IMR-90 (cell line): ENCODE measurements at regions not wholly inside any gene's neighbourhood (a gene's known extent, or its start where the extent isn't known, plus 50 kb on each side); places are given as distances from the start of the nearest gene placed in this dataset.

ENCODE experiments used
- ATAC-seq: fragments of 200-7000 bp; cut with Tn5 transposase; 2 replicates; pipeline ENCODE4 v1.9.1; 2020; ENCODE audit warnings: low read depth, mild to moderate bottlenecking, moderate library complexity
- BruUV-seq: library from RNA; stranded (reverse); fragments of 400-500 nt; replicated peaks from 2 replicates; lab custom pipeline; 2021; lab: Mats Ljungman, UMichigan
- CTCF ChIA-PET: fragments of 300-600 bp; formaldehyde crosslinking; extraction: SDS; loops from one replicate; lab custom pipeline; 2021; ENCODE audit warnings: antibody characterized with exemption; lab: Yijun Ruan, JAX
- POLR2A ChIA-PET: fragments of 300-600 bp; sonication (Branson Sonifier 250); formaldehyde crosslinking; loops from one replicate; lab custom pipeline; 2022; ENCODE audit warnings: antibody characterized with exemption; ENCODE audit not compliant: unreplicated experiment; lab: Charles Lee
- DNase-seq: peaks from one replicate; pipeline ENCODE4 v3.0.0; 2013
- H2AFZ ChIP-seq: replicated peaks from 2 replicates; pipeline ENCODE3; 2013; ENCODE audit warnings: low read length, mild to moderate bottlenecking; ENCODE audit not compliant: poor library complexity
- H2AK5ac ChIP-seq: 2 replicates; pipeline ENCODE4 v1.6.1; 2013; ENCODE audit warnings: low read depth, low read length, inconsistent platforms
- H2AK9ac ChIP-seq: replicated peaks from 2 replicates; pipeline ENCODE3; 2013; ENCODE audit warnings: mild to moderate bottlenecking, low read depth, low read length, moderate library complexity; ENCODE audit not compliant: poor library complexity
- H2BK120ac ChIP-seq: 2 replicates; pipeline ENCODE4 v1.6.1; 2013; ENCODE audit warnings: low read depth, low read length, inconsistent platforms
- H2BK15ac ChIP-seq: 3 replicates; pipeline ENCODE4 v1.6.1; 2013; ENCODE audit warnings: low read depth, low read length, inconsistent platforms
- H2BK20ac ChIP-seq: 2 replicates; pipeline ENCODE4 v1.6.1; 2013; ENCODE audit warnings: low read depth, mild to moderate bottlenecking, inconsistent platforms, low read length, moderate library complexity
- H2BK5ac ChIP-seq: 2 replicates; pipeline ENCODE4 v1.6.1; 2013; ENCODE audit warnings: mild to moderate bottlenecking, low read depth, low read length, inconsistent platforms; ENCODE audit not compliant: poor library complexity, severe bottlenecking
- H3K14ac ChIP-seq: replicated peaks from 2 replicates; pipeline ENCODE4 v1.6.1; 2013; ENCODE audit warnings: low read depth, low read length, inconsistent platforms
- H3K18ac ChIP-seq: 2 replicates; pipeline ENCODE4 v1.6.1; 2013; ENCODE audit warnings: low read depth, low read length, control low read depth
- H3K23ac ChIP-seq: 2 replicates; pipeline ENCODE4 v1.6.1; 2013; ENCODE audit warnings: low read depth, low read length, inconsistent platforms
- H3K27ac ChIP-seq: 2 replicates; pipeline ENCODE4 v1.5.1; 2013; ENCODE audit warnings: mild to moderate bottlenecking, control low read depth, low read length; ENCODE audit not compliant: insufficient read depth
- H3K27me3 ChIP-seq: 2 replicates; pipeline ENCODE4 v1.6.1; 2013; ENCODE audit warnings: low read length; ENCODE audit not compliant: control insufficient read depth, insufficient read depth
- H3K36me3 ChIP-seq: 2 replicates; pipeline ENCODE4 v1.6.1; 2013; ENCODE audit warnings: low read length, mixed read lengths; ENCODE audit not compliant: control insufficient read depth, insufficient read depth
- H3K4ac ChIP-seq: 2 replicates; pipeline ENCODE4 v1.6.1; 2013; ENCODE audit warnings: low read depth, low read length, inconsistent platforms
- H3K4me1 ChIP-seq: 2 replicates; pipeline ENCODE4 v1.6.1; 2013; ENCODE audit warnings: low read length, mixed read lengths; ENCODE audit not compliant: control insufficient read depth, insufficient read depth
- H3K4me2 ChIP-seq: 2 replicates; pipeline ENCODE4 v1.6.1; 2013; ENCODE audit warnings: low read depth, mild to moderate bottlenecking, control low read depth, low read length, moderate library complexity
- H3K4me3 ChIP-seq: 2 replicates; pipeline ENCODE4 v1.5.1; 2013; ENCODE audit warnings: low read depth, mild to moderate bottlenecking, control low read depth, low read length, moderate library complexity; ENCODE audit not compliant: insufficient read depth
- H3K56ac ChIP-seq: 2 replicates; pipeline ENCODE4 v1.6.1; 2013; ENCODE audit warnings: low read length, inconsistent platforms; ENCODE audit not compliant: insufficient read depth; ENCODE audit errors: extremely low read depth
- H3K79me1 ChIP-seq, 2 experiments: 2 replicates each; pipeline ENCODE4 v1.6.1; 2013; ENCODE audit warnings: low read length in 2 of 2, inconsistent platforms in 1 of 2, low read depth in 1 of 2
- H3K9ac ChIP-seq: 2 replicates; pipeline ENCODE4 v1.6.1; 2013; ENCODE audit warnings: low read depth, low read length, control low read depth
- H3K9me1 ChIP-seq: 2 replicates; pipeline ENCODE4 v1.6.1; 2013; ENCODE audit warnings: low read length, inconsistent platforms; ENCODE audit not compliant: insufficient read depth
- H3K9me3 ChIP-seq: 2 replicates; pipeline ENCODE4 v1.6.1; 2013; ENCODE audit warnings: low read length; ENCODE audit not compliant: control insufficient read depth, insufficient read depth
- H4K20me1 ChIP-seq: 2 replicates; pipeline ENCODE4 v1.6.1; 2013; ENCODE audit warnings: low read length, inconsistent platforms; ENCODE audit not compliant: insufficient read depth
- H4K5ac ChIP-seq: 2 replicates; pipeline ENCODE4 v1.6.1; 2013; ENCODE audit warnings: mild to moderate bottlenecking, low read depth, low read length, control low read depth
- H4K8ac ChIP-seq, 2 experiments: 2 replicates each; pipeline ENCODE4 v1.6.1; 2013; ENCODE audit warnings: low read depth in 2 of 2, low read length in 2 of 2, control low read depth in 1 of 2, inconsistent platforms in 1 of 2
- H4K91ac ChIP-seq: 2 replicates; pipeline ENCODE4 v1.6.1; 2013; ENCODE audit warnings: low read depth, low read length, inconsistent platforms; ENCODE audit not compliant: insufficient read depth
- BHLHE40 ChIP-seq: fragments of 150-350 bp; IDR thresholded peaks from 2 replicates; pipeline ENCODE4 v1.6.1; 2016; ENCODE audit warnings: mild to moderate bottlenecking, low read depth, low read length
- CEBPB ChIP-seq: IDR thresholded peaks from 2 replicates; pipeline ENCODE4 v1.6.1; 2012; ENCODE audit warnings: low read depth, low read length, improper control_type of control experiment
- CHD1 ChIP-seq: IDR thresholded peaks from 2 replicates; pipeline ENCODE4 v1.6.1; 2012; ENCODE audit warnings: low read depth, low read length, improper control_type of control experiment
- CTCF ChIP-seq: conservative IDR thresholded peaks from 2 replicates; pipeline ENCODE4 v1.5.1; 2012; ENCODE audit warnings: mild to moderate bottlenecking, low read depth, low read length, improper control_type of control experiment
- ELK1 ChIP-seq: fragments of 150-350 bp; IDR thresholded peaks from 2 replicates; pipeline ENCODE4 v1.6.1; 2016; ENCODE audit warnings: low read depth, mild to moderate bottlenecking, low read length, moderate library complexity, borderline replicate concordance
- FOS ChIP-seq: fragments of 150-350 bp; IDR thresholded peaks from 2 replicates; pipeline ENCODE4 v1.6.1; 2016; ENCODE audit warnings: low read depth, low read length
- MAFK ChIP-seq: IDR thresholded peaks from 2 replicates; pipeline ENCODE4 v1.6.1; 2012; ENCODE audit warnings: low read depth, low read length, improper control_type of control experiment
- MAZ ChIP-seq: IDR thresholded peaks from 2 replicates; pipeline ENCODE4 v1.6.1; 2012; ENCODE audit warnings: low read depth, mild to moderate bottlenecking, low read length, improper control_type of control experiment, moderate library complexity, borderline replicate concordance
- MXI1 ChIP-seq: IDR thresholded peaks from 2 replicates; pipeline ENCODE4 v1.6.1; 2012; ENCODE audit warnings: low read depth, mild to moderate bottlenecking, low read length, moderate library complexity, borderline replicate concordance
- NFE2L2 ChIP-seq: fragments of 150-350 bp; IDR thresholded peaks from 2 replicates; pipeline ENCODE4 v1.6.1; 2016; ENCODE audit warnings: low read depth, mild to moderate bottlenecking, low read length
- RAD21 ChIP-seq: IDR thresholded peaks from 2 replicates; pipeline ENCODE4 v1.6.1; 2012; ENCODE audit warnings: low read length, improper control_type of control experiment
- RCOR1 ChIP-seq: IDR thresholded peaks from 2 replicates; pipeline ENCODE4 v1.6.1; 2012; ENCODE audit warnings: mild to moderate bottlenecking, low read length, improper control_type of control experiment; ENCODE audit not compliant: insufficient replicate concordance
- RFX5 ChIP-seq: IDR thresholded peaks from 2 replicates; pipeline ENCODE4 v1.8.0; 2012; ENCODE audit warnings: low read depth, mild to moderate bottlenecking, low read length, moderate library complexity
- SMC3 ChIP-seq: fragments of 150-350 bp; IDR thresholded peaks from 2 replicates; pipeline ENCODE4 v1.6.1; 2016; ENCODE audit warnings: low read depth, mild to moderate bottlenecking, antibody characterized with exemption, low read length, moderate library complexity
- USF2 ChIP-seq: fragments of 150-350 bp; IDR thresholded peaks from 2 replicates; pipeline ENCODE4 v1.6.1; 2017; ENCODE audit warnings: mild to moderate bottlenecking, antibody characterized with exemption, low read length, low read depth
- WGBS, 2 experiments: methylation state at CpG; one replicate each; pipeline versions ENCODE4 v1.1.5 to v1.1.7; 2013; ENCODE audit warnings: missing lambda C conversion rate in 2 of 2; ENCODE audit not compliant: insufficient read length in 1 of 2; ENCODE audit errors: extremely low coverage in 2 of 2; 5-methylcytosine and 5-hydroxymethylcytosine counted together
- dilution Hi-C: fragments of 300-500 bp; cut with HindIII; formaldehyde crosslinking; loops from one replicate; pipeline ENCODE4 v1.14.3; 2018; ENCODE audit warnings: low sequenced_read_pairs; ENCODE audit not compliant: unreplicated experiment
- in situ Hi-C: fragments of 300-500 bp; cut with MboI; formaldehyde crosslinking; loops from 3 replicates; pipeline ENCODE4 v1.14.3; 2019; ENCODE audit warnings: low sequenced_read_pairs, inconsistent platforms, mixed read lengths
- intact Hi-C: fragments of 100-400 bp; cut with micrococcal nuclease; formaldehyde crosslinking; loops from 2 replicates; pipeline ENCODE4 v1.10.0; 2022

- no peak overlapping the region for H4K8ac ChIP-seq
- no peaks in the 10 kb centered on the region for H3K27me3 ChIP-seq
- ATAC-seq (no peak), DNase-seq (no peak)
- no peaks in the 10 kb centered on the region for H3K4me1 ChIP-seq
- no peak overlapping the region for H3K18ac ChIP-seq
- H3K79me1 ChIP-seq: no peaks in the 10 kb centered on the region
- no peak for TF ChIP-seq CTCF
- TF ChIP-seq NFE2L2: no peak
- TF ChIP-seq BHLHE40: no peak
- TF ChIP-seq CHD1: no peak
- no peak for TF ChIP-seq FOS
- no peak for TF ChIP-seq CEBPB
- no peak for TF ChIP-seq MAFK
- TF ChIP-seq RFX5: no peak
- no peak for TF ChIP-seq RAD21
- TF ChIP-seq MAZ: no peak
- no peak for TF ChIP-seq RCOR1
- TF ChIP-seq SMC3: no peak
- TF ChIP-seq USF2: no peak
- TF ChIP-seq ELK1: no peak
- TF ChIP-seq MXI1: no peak
- no peak overlapping the region for H2BK15ac ChIP-seq
- no peak overlapping the region for H3K9ac ChIP-seq
- H3K23ac ChIP-seq: no peak overlapping the region
- ChIA-PET CTCF (no interaction called here), POLR2A (no interaction called here)
- BruUV-seq: no TSS peak
- H3K4me2 ChIP-seq: no peak overlapping the region
- no peak overlapping the region for H3K14ac ChIP-seq
- no peak overlapping the region for H4K91ac ChIP-seq
- intact Hi-C loops (no loop called here), in situ Hi-C loops (no loop called here), dilution Hi-C loops (no loop called here)
- H3K4me3 ChIP-seq: no peak overlapping the region
- no peak overlapping the region for H2AK9ac ChIP-seq
- no peak overlapping the region for H3K27ac ChIP-seq
- no peak overlapping the region for H2AK5ac ChIP-seq
- no peak overlapping the region for H2BK120ac ChIP-seq
- no peak overlapping the region for H3K4ac ChIP-seq
- peaks cover 2% of the 10 kb centered on the region; the same call in 1 of the 2 replicates for H3K9me3 ChIP-seq
- H4K20me1 ChIP-seq: no peaks in the 10 kb centered on the region
- no CpG with 5 or more reads among the region's 5 CpGs for WGBS, 2 experiments
- no peak overlapping the region for H3K56ac ChIP-seq
- H2BK5ac ChIP-seq: no peak overlapping the region
- H4K5ac ChIP-seq: no peak overlapping the region
- no peaks in the 10 kb centered on the region for H3K36me3 ChIP-seq
- no peaks in the 10 kb centered on the region for H3K9me1 ChIP-seq
- no peak overlapping the region for H2AFZ ChIP-seq
- no peak overlapping the region for H2BK20ac ChIP-seq
Observed at GRCh38 chr4:59704616-59705015, 1495.5 kb upstream of the ADGRL3 start.
